PC-3 (cell line): ENCODE measurements at regions not wholly inside any gene's neighbourhood (a gene's known extent, or its start where the extent isn't known, plus 50 kb on each side); places are given as distances from the start of the nearest gene placed in this dataset.

ENCODE experiments used
- ATAC-seq: fragments of 200-7000 bp; cut with Tn5 transposase; 2 replicates; pipeline ENCODE4 v1.9.1; 2020; ENCODE audit warnings: mild to moderate bottlenecking, moderate library complexity
- BruUV-seq: library from RNA; stranded (reverse); fragments of 400-500 nt; replicated peaks from 2 replicates; lab custom pipeline; 2021; lab: Mats Ljungman, UMichigan
- CTCF ChIA-PET: fragments of 300-600 bp; sonication (Branson Sonifier 250); formaldehyde crosslinking; loops from one replicate; lab custom pipeline; 2022; ENCODE audit warnings: antibody characterized with exemption; lab: Charles Lee
- POLR2A ChIA-PET: fragments of 300-600 bp; sonication (Branson Sonifier 250); formaldehyde crosslinking; loops from one replicate; lab custom pipeline; 2022; ENCODE audit warnings: antibody characterized with exemption; ENCODE audit not compliant: unreplicated experiment; lab: Charles Lee
- DNase-seq: peaks from one replicate; pipeline ENCODE4 v3.0.0-alpha.2; 2015
- H2AFZ ChIP-seq: fragments of 300-600 bp; sonication (generic); 2 replicates; pipeline ENCODE4 v1.6.0; 2016; ENCODE audit warnings: antibody characterized with exemption, low read length
- H3F3A ChIP-seq: fragments of 300-600 bp; sonication (generic); one replicate; pipeline ENCODE4 v1.6.0; 2017; ENCODE audit warnings: antibody characterized with exemption, low read length, control low read depth, mild to moderate bottlenecking; ENCODE audit not compliant: unreplicated experiment
- H3K27ac ChIP-seq: fragments of 300-600 bp; sonication (generic); 2 replicates; pipeline ENCODE4 v1.5.1; 2016; ENCODE audit warnings: mild to moderate bottlenecking, low read length
- H3K27me3 ChIP-seq: fragments of 300-600 bp; sonication (generic); 2 replicates; pipeline ENCODE4 v1.6.1; 2016; ENCODE audit warnings: low read length, mixed read lengths
- H3K36me3 ChIP-seq: fragments of 300-600 bp; sonication (generic); 2 replicates; pipeline ENCODE4 v1.6.1; 2016; ENCODE audit warnings: low read depth, mixed run types, low read length, mixed read lengths
- H3K4me1 ChIP-seq: fragments of 300-600 bp; sonication (generic); 2 replicates; pipeline ENCODE4 v1.5.1; 2016; ENCODE audit warnings: low read length; ENCODE audit not compliant: insufficient read depth
- H3K4me2 ChIP-seq: fragments of 300-600 bp; sonication (generic); 2 replicates; pipeline ENCODE4 v1.6.0; 2016; ENCODE audit warnings: low read length
- H3K4me3 ChIP-seq: fragments of 300-600 bp; sonication (generic); 2 replicates; pipeline ENCODE4 v1.5.1; 2016; ENCODE audit warnings: mild to moderate bottlenecking, low read length, mixed read lengths
- H3K79me2 ChIP-seq: fragments of 300-600 bp; sonication (generic); 2 replicates; pipeline ENCODE4 v1.6.1; 2017; ENCODE audit warnings: low read length, mixed read lengths
- H3K9ac ChIP-seq: fragments of 300-600 bp; sonication (generic); 2 replicates; pipeline ENCODE4 v1.6.0; 2016; ENCODE audit warnings: mild to moderate bottlenecking, low read length
- H3K9me2 ChIP-seq: fragments of 300-600 bp; sonication (generic); replicated peaks from 2 replicates; pipeline ENCODE4 v1.6.1; 2016; ENCODE audit warnings: mixed run types, low read length, mixed read lengths
- H3K9me3 ChIP-seq: fragments of 300-600 bp; sonication (generic); 2 replicates; pipeline ENCODE4 v1.6.1; 2016; ENCODE audit warnings: low read length, mixed read lengths
- H4K20me1 ChIP-seq: fragments of 300-600 bp; sonication (generic); 2 replicates; pipeline ENCODE4 v1.6.1; 2016; ENCODE audit warnings: low read length, mixed read lengths
- EZH2 ChIP-seq: fragments of 300-600 bp; sonication (generic); IDR thresholded peaks from one replicate; pipeline ENCODE4 v1.6.1; 2017; ENCODE audit warnings: antibody characterized with exemption, mild to moderate bottlenecking, low read length; ENCODE audit not compliant: unreplicated experiment
- EZH2phosphoT487 ChIP-seq: fragments of 300-600 bp; sonication (generic); IDR thresholded peaks from 2 replicates; pipeline ENCODE4 v1.6.1; 2018; ENCODE audit warnings: mild to moderate bottlenecking, antibody characterized with exemption, low read length, borderline replicate concordance
- intact Hi-C: fragments of 100-400 bp; cut with micrococcal nuclease; formaldehyde crosslinking; loops from 2 replicates; pipeline ENCODE4 v1.9.0; 2023
- TF ChIP-seq, protein P1 (sequence below): fragments of 300-600 bp; sonication (generic); conservative IDR thresholded peaks from 2 replicates; pipeline ENCODE4 v1.5.1; 2017; ENCODE audit warnings: antibody characterized with exemption, low read depth, mild to moderate bottlenecking, low read length

DNA sequence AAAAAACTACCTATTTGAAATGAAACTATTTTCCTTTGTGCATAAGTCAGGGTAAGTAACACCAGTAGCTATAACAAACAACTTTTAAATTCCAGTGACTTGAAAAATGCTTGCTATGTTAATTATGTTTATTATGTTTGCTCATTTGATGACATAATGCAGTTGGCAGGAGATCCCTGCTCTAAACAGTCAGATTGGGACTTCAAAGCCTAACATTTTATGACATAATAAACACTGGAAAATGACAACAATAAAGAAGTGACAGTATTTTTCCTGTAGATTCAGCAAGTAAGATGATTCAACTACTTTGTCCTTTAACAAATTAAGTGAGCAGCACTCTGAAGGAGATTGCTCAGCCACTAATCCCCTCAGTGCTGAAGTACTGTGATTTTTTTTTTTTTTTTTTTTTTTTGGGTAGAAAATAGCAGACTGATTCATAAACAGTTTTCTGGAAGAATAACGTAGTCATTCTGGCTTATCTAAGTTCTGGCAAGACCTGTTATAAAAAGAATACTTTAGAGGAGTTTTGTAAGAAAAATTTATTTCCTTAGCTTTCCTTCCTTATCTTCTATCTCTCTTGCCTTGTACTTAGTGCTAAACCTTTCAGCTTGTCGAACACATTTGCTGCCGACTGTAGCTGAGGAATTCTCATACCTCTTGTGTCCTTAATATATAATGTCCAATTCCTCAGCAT lies 207.2 kb downstream of the PTGER3 start:
- ChIA-PET CTCF (no interaction called here), POLR2A (no interaction called here)

DNA sequence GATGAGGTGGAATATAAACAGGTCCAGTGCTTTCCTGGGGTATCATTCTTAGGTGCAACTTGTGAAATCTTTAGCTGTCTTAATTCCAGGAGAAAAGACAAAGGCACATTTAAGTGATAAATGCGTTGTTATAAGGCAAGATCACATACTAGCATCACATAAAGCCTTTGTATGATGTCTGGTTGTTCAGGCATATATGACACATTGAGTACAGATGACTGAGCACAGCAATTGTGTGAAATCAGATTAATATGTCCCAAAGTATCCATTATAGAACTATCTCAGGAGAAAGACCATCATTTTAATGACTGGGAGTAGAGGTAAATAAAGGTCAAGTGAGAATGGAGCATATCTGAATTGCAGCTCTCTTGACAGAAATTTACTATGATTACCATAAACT lies 205.1 kb downstream of the PTGER3 start:
- Histone ChIP-seq H3K36me3 (no peaks in the 10 kb centered on the region), H3K9me2 (no peaks in the 10 kb centered on the region), H3K9ac (no peak overlapping the region), H3K27me3 (peaks cover 9% of the 10 kb centered on the region; the same call in 1 of the 2 replicates), H3K9me3 (no peaks in the 10 kb centered on the region), H3K4me2 (no peak overlapping the region), H2AFZ (no peak overlapping the region), H3K27ac (no peak overlapping the region), H4K20me1 (no peaks in the 10 kb centered on the region), H3K4me3 (no peak overlapping the region), H3K4me1 (no peaks in the 10 kb centered on the region), H3F3A (no peaks in the 10 kb centered on the region), H3K79me2 (no peaks in the 10 kb centered on the region)
- ATAC-seq = no peak
- no peak for TF ChIP-seq EZH2phosphoT487
- no peak for TF ChIP-seq EZH2
- TF ChIP-seq, protein P1, sequence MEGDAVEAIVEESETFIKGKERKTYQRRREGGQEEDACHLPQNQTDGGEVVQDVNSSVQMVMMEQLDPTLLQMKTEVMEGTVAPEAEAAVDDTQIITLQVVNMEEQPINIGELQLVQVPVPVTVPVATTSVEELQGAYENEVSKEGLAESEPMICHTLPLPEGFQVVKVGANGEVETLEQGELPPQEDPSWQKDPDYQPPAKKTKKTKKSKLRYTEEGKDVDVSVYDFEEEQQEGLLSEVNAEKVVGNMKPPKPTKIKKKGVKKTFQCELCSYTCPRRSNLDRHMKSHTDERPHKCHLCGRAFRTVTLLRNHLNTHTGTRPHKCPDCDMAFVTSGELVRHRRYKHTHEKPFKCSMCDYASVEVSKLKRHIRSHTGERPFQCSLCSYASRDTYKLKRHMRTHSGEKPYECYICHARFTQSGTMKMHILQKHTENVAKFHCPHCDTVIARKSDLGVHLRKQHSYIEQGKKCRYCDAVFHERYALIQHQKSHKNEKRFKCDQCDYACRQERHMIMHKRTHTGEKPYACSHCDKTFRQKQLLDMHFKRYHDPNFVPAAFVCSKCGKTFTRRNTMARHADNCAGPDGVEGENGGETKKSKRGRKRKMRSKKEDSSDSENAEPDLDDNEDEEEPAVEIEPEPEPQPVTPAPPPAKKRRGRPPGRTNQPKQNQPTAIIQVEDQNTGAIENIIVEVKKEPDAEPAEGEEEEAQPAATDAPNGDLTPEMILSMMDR = no peak
- no peak for DNase-seq
- no TSS peak for BruUV-seq
- intact Hi-C loops = no loop called here
- ChIA-PET POLR2A (no interaction called here), CTCF (no interaction called here)

More for the DNA sequence above, 207.2 kb downstream of the PTGER3 start:
- Histone ChIP-seq H3F3A (no peaks in the 10 kb centered on the region), H3K9me2 (no peaks in the 10 kb centered on the region), H3K9me3 (no peaks in the 10 kb centered on the region), H3K27me3 (peaks cover 9% of the 10 kb centered on the region; the same call in 1 of the 2 replicates), H3K27ac (no peak overlapping the region), H3K79me2 (no peaks in the 10 kb centered on the region), H3K36me3 (no peaks in the 10 kb centered on the region), H3K4me3 (no peak overlapping the region), H3K9ac (no peak overlapping the region), H3K4me1 (no peaks in the 10 kb centered on the region), H2AFZ (no peak overlapping the region), H4K20me1 (no peaks in the 10 kb centered on the region), H3K4me2 (no peak overlapping the region)
- intact Hi-C loops = no loop called here
- DNase-seq (no peak), ATAC-seq (no peak)
- no peak for TF ChIP-seq EZH2phosphoT487
- TF ChIP-seq EZH2 = no peak
- TF ChIP-seq, protein P1 = no peak
- BruUV-seq = no TSS peak

DNA sequence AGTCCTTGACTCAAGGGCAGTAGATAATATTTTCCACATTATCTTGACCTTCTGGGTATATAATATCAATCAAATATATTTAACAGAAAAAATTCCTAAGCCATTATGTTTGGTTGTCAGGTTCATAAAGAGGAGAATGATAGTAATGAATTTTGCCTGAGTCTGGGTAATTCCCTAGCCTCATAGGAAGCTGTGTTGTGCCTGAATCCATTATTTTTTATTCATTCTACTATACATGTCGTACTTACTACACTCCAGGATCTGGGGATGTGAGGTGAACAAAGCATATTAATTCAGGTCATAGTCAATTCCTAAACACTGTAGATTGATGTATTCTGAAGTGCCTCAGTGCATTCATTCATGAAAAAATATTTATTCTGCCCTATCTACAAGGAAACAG lies 204.2 kb downstream of the PTGER3 start:
- Histone ChIP-seq H3F3A (no peaks in the 10 kb centered on the region), H3K9me2 (no peaks in the 10 kb centered on the region), H3K4me2 (no peak overlapping the region), H3K27me3 (peaks cover 11% of the 10 kb centered on the region; the same call in 1 of the 2 replicates), H3K27ac (no peak overlapping the region), H3K9me3 (no peaks in the 10 kb centered on the region), H3K4me3 (no peak overlapping the region), H4K20me1 (no peaks in the 10 kb centered on the region), H3K9ac (no peak overlapping the region), H3K36me3 (no peaks in the 10 kb centered on the region), H2AFZ (no peak overlapping the region), H3K4me1 (no peaks in the 10 kb centered on the region), H3K79me2 (no peaks in the 10 kb centered on the region)
- intact Hi-C loops = no loop called here
- no peak for DNase-seq
- no peak for ATAC-seq
- ChIA-PET CTCF (no interaction called here), POLR2A (no interaction called here)
- TF ChIP-seq EZH2 (no peak), EZH2phosphoT487 (no peak)
- TF ChIP-seq, protein P1 = no peak
- no TSS peak for BruUV-seq
